Testis (tissue), 2 donors: ENCODE measurements at regions not wholly inside any gene's neighbourhood (a gene's known extent, or its start where the extent isn't known, plus 50 kb on each side); places are given as distances from the start of the nearest gene placed in this dataset.

Source experiments
- POLR2A ChIP-seq: fragments of 450-650 bp; IDR thresholded peaks from one replicate; pipeline ENCODE4 v1.6.1; 2017; ENCODE audit warnings: antibody characterized with exemption, mild to moderate bottlenecking, moderate library complexity
- TF ChIP-seq, protein P1 (sequence below), 3 experiments: fragments of 450-650 bp in 2 of 3; fragments of 200-600 bp in 1 of 3; sonication (generic) in 1 of 3; IDR thresholded peaks; one replicate each; pipeline ENCODE4 v1.5.1; 2016 to 2019; ENCODE audit warnings: antibody characterized with exemption in 3 of 3, mild to moderate bottlenecking in 2 of 3, moderate library complexity in 1 of 3

DNA sequence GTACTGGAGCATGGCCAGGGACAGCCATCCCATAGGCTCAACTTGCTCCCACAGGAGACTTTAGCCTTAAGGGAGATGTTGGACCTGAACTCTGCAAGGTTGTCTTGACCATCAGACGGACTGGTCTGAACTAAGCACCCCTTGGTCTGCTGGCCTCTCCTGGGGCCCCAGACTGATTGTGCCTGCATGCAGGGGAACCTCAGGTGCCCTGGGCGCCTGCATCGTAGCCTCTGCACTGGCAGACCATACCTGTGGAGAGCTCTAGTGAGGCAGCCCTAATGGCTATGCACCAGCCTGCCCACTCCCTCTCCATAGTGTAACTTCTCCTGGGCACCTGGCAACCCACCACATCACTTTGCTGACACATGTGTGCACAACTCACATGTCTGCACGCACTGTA lies 395.6 kb downstream of the ZPLD1 start:
- TF ChIP-seq POLR2A = no peak
- TF ChIP-seq, protein P1, sequence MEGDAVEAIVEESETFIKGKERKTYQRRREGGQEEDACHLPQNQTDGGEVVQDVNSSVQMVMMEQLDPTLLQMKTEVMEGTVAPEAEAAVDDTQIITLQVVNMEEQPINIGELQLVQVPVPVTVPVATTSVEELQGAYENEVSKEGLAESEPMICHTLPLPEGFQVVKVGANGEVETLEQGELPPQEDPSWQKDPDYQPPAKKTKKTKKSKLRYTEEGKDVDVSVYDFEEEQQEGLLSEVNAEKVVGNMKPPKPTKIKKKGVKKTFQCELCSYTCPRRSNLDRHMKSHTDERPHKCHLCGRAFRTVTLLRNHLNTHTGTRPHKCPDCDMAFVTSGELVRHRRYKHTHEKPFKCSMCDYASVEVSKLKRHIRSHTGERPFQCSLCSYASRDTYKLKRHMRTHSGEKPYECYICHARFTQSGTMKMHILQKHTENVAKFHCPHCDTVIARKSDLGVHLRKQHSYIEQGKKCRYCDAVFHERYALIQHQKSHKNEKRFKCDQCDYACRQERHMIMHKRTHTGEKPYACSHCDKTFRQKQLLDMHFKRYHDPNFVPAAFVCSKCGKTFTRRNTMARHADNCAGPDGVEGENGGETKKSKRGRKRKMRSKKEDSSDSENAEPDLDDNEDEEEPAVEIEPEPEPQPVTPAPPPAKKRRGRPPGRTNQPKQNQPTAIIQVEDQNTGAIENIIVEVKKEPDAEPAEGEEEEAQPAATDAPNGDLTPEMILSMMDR (IDR thresholded peaks at IDR 0.05) = no peak
